Heart right ventricle (tissue), 16 donors: ENCODE measurements at regions not wholly inside any gene's neighbourhood (a gene's known extent, or its start where the extent isn't known, plus 50 kb on each side); places are given as distances from the start of the nearest gene placed in this dataset.

Source experiments
- ATAC-seq, 8 donors: fragments of 200-7000 bp; cut with Tn5 transposase; one replicate each; pipeline ENCODE4 v1.9.1; 2020; ENCODE audit warnings: mild to moderate bottlenecking in 8 of 8, moderate library complexity in 8 of 8, moderate number of reproducible peaks in 1 of 8
- DNase-seq, 2 donors: peaks; one replicate each; pipeline ENCODE4 v3.0.0-alpha.2; 2020
- H3K27ac ChIP-seq, 10 donors: fragments of 200-600 bp; sonication (generic) in 2 of 10; one replicate each; pipeline versions ENCODE4 v1.5.0 to v1.8.0; 2020 to 2022; ENCODE audit warnings: mild to moderate bottlenecking in 3 of 10
- H3K27me3 ChIP-seq, 7 donors: fragments of 200-600 bp; one replicate each; pipeline ENCODE4 v1.8.0; 2021 to 2022; ENCODE audit warnings: mild to moderate bottlenecking in 2 of 7
- H3K36me3 ChIP-seq, 9 donors: fragments of 200-600 bp; sonication (generic) in 1 of 9; one replicate each; pipeline versions ENCODE4 v1.5.0 to v1.8.0; 2020 to 2022; ENCODE audit warnings: mild to moderate bottlenecking in 2 of 9
- H3K4me1 ChIP-seq, 9 donors: fragments of 200-600 bp; sonication (generic) in 1 of 9; one replicate each; pipeline versions ENCODE4 v1.5.0 to v1.8.0; 2020 to 2022; ENCODE audit warnings: mild to moderate bottlenecking in 4 of 9
- H3K4me3 ChIP-seq, 10 donors: fragments of 200-600 bp; sonication (generic) in 2 of 10; one replicate each; pipeline versions ENCODE4 v1.5.0 to v1.8.0; 2020 to 2022; ENCODE audit warnings: mild to moderate bottlenecking in 7 of 10, moderate library complexity in 2 of 10
- H3K9me3 ChIP-seq, 11 donors: fragments of 200-600 bp in 10 of 11; sonication (generic) in 2 of 11; one replicate each; pipeline versions ENCODE4 v1.5.0 to v1.8.0; 2013 to 2022; ENCODE audit warnings: mild to moderate bottlenecking in 2 of 11, control low read depth in 1 of 11, moderate library complexity in 1 of 11
- CTCF ChIP-seq, 9 donors: fragments of 200-600 bp; sonication (generic) in 2 of 9; IDR thresholded peaks; one replicate each; pipeline versions ENCODE4 v1.5.0 to v1.8.0; 2021 to 2022; ENCODE audit warnings: antibody characterized with exemption in 9 of 9, mild to moderate bottlenecking in 5 of 9, moderate library complexity in 1 of 9
- WGBS, 2 donors: extraction: QIAGEN DNeasy Blood & Tissue Kit; methylation state at CpG; one replicate each; pipeline ENCODE4 v1.1.7; 2013; ENCODE audit warnings: inconsistent platforms in 1 of 2; 5-methylcytosine and 5-hydroxymethylcytosine counted together
- intact Hi-C, 10 donors: fragments of 100-400 bp; cut with DNase I; formaldehyde crosslinking; loops; one replicate each; pipeline versions ENCODE4 v1.11.1 to v1.14.2; 2022
- donor health status: Arrhythmogenic right ventricular cardiomyopathy.
- donor health status: ischemic (EF 13 %, LVEDD 7.1; RV severe dilation, severe dysfunction).
- donor health status: healthy with polysubstance abuse.
- donor health status: DM: no; HTN: yes; CAD: no.
- donor health status: DM: no; HTN: no; CAD: no.
- donor health status: ischemic (EF 25% LVEDD 6.9; RV normal size, moderate dysfunction).
- donor health status: ischemic (EF 25% LVEDD 5.7; RV mildly dilated, moderate dysfunction).
- donor health status: healthy.
- donor health status: DM: yes; HTN: yes; CAD: no.
- donor health status: Ischemic cardiomyopathy.
- donor health status: ischemic (EF 35%, LVEDD 5.7; RV mildly dilated, moderate dysfunction).
- donor health status: nonischemic (EF 11% LVEDD 7.7; RV severe dilation, severe dysfunction).
- donor health status: DM: yes; HTN: yes; CAD: no.
- donor health status: PGD.
- donor health status: ischemic (EF 29% LVEDD 5.4; RV normal size, mild dysfunction).
- donor health status: nonischemic (EF 23%, LVEDD 6.1; RV moderate dilation, normal function).

- 75 to 80% methylated on average over 1 of the region's 1 CpG for WGBS, 2 donors
- Histone ChIP-seq H3K9me3 (peaks cover 0 to 29% (median 4%) of the 10 kb centered on the region in 11 donors), H3K27me3 (no peaks in the 10 kb centered on the region), H3K4me3 (no peak overlapping the region), H3K27ac (no peak overlapping the region), H3K36me3 (no peaks in the 10 kb centered on the region), H3K4me1 (peaks cover 0 to 9% (median 0%) of the 10 kb centered on the region in 9 donors)
- intact Hi-C loops = loop anchor here in 1 of 10 donors (10.0 kb wide), 1 partner anchor 195 kb away; the partner anchor contains the start of gene MYLIP
- TF ChIP-seq CTCF (IDR thresholded peaks at IDR 0.05) = no peak
- ATAC-seq (no peak), DNase-seq (no peak)
These were observed 199.2 kb upstream of the MYLIP start for GRCh38 chr6:15929685-15930084.

- Histone ChIP-seq H3K4me3 (no peak overlapping the region), H3K27me3 (no peaks in the 10 kb centered on the region), H3K36me3 (no peaks in the 10 kb centered on the region), H3K4me1 (peaks cover 0 to 9% (median 0%) of the 10 kb centered on the region in 9 donors), H3K9me3 (peaks cover 0 to 28% (median 4%) of the 10 kb centered on the region in 11 donors), H3K27ac (no peak overlapping the region)
- intact Hi-C loops = loop anchor here in 1 of 10 donors (10.0 kb wide), 1 partner anchor 197 kb away; the partner anchor contains the start of gene MYLIP
- DNase-seq (no peak), ATAC-seq (no peak)
- 92 to 94% methylated on average over 2 of the region's 2 CpGs for WGBS, 2 donors
- TF ChIP-seq CTCF (IDR thresholded peaks at IDR 0.05) = no peak
These were observed 201.2 kb upstream of the MYLIP start for GRCh38 chr6:15927531-15928225.

- 61 to 65% methylated on average over 3 of the region's 3 CpGs for WGBS, 2 donors
- Histone ChIP-seq H3K36me3 (no peaks in the 10 kb centered on the region), H3K4me3 (no peak overlapping the region), H3K27ac (no peak overlapping the region), H3K4me1 (peaks cover 0 to 9% (median 0%) of the 10 kb centered on the region in 9 donors), H3K9me3 (peaks cover 0 to 16% (median 0%) of the 10 kb centered on the region in 11 donors), H3K27me3 (no peaks in the 10 kb centered on the region)
- no peak for TF ChIP-seq CTCF (IDR thresholded peaks at IDR 0.05)
- DNase-seq (no peak), ATAC-seq (no peak)
- intact Hi-C loops = loop anchor here in 1 of 10 donors (10.0 kb wide), 1 partner anchor 199 kb away; the partner anchor contains the start of gene MYLIP
These were observed 202.6 kb upstream of the MYLIP start for GRCh38 chr6:15926256-15926655.

GRCh38 chr6:15924893-15925292 is 204.0 kb upstream of the MYLIP start:
- no peak overlapping the region for H3K4me3 ChIP-seq
- no peaks in the 10 kb centered on the region for H3K36me3 ChIP-seq
- no peak overlapping the region for H3K27ac ChIP-seq
- ATAC-seq (no peak), DNase-seq (no peak)
- no peaks in the 10 kb centered on the region for H3K27me3 ChIP-seq
- TF ChIP-seq CTCF (IDR thresholded peaks at IDR 0.05) = no peak
- H3K4me1 ChIP-seq = peaks cover 0 to 8% (median 0%) of the 10 kb centered on the region in 9 donors
- H3K9me3 ChIP-seq = peaks cover 0 to 3% (median 0%) of the 10 kb centered on the region in 11 donors
- intact Hi-C loops = loop anchor here in 1 of 10 donors (10.0 kb wide), 1 partner anchor 200 kb away; the partner anchor contains the start of gene MYLIP
